ENCODE measurements at regions not wholly inside any gene's neighbourhood (a gene's known extent, or its start where the extent isn't known, plus 50 kb on each side); places are given as distances from the start of the nearest gene placed in this dataset.

- H3K4me3 ChIP-seq (ENCODE audit: low read depth, poor library complexity, severe bottlenecking): no peak overlapping the region
- no peak for DNase-seq (ENCODE audit: low spot score in 2 of 2)
- intact Hi-C loops (cut with DNase I; ENCODE audit: low total_unique reads): no loop called here
- no peak for TF ChIP-seq POLR2A (IDR thresholded peaks at IDR 0.05)
- no peak for TF ChIP-seq CTCF (IDR thresholded peaks at IDR 0.05)
- WGBS, 2 donors: 36 to 53% methylated on average over 1 of the region's 1 CpG
Observed at GRCh38 chr2:189960346-189960745, 102.2 kb downstream of the MSTN start.

GRCh38 chr2:189959450-189959849, 103.1 kb downstream of the MSTN start:
- DNase-seq (ENCODE audit: low spot score in 2 of 2): no peak
- no peak overlapping the region for H3K4me3 ChIP-seq (ENCODE audit: low read depth, poor library complexity, severe bottlenecking)
- TF ChIP-seq CTCF (IDR thresholded peaks at IDR 0.05) (no peak), POLR2A (IDR thresholded peaks at IDR 0.05) (no peak)
- intact Hi-C loops (cut with DNase I; ENCODE audit: low total_unique reads): no loop called here

- no peak for TF ChIP-seq CTCF (IDR thresholded peaks at IDR 0.05)
- TF ChIP-seq POLR2A (IDR thresholded peaks at IDR 0.05): no peak
- DNase-seq (ENCODE audit: low spot score in 2 of 2): no peak
- 58 to 60% methylated on average over 3 of the region's 3 CpGs for WGBS, 2 donors
- H3K4me3 ChIP-seq (ENCODE audit: low read depth, poor library complexity, severe bottlenecking): no peak overlapping the region
- intact Hi-C loops (cut with DNase I; ENCODE audit: low total_unique reads): no loop called here
Observed at GRCh38 chr2:189954989-189955388, 107.5 kb downstream of the MSTN start.

GRCh38 chr2:189952536-189953109, 109.9 kb downstream of the MSTN start:
- WGBS, 2 donors: 72 to 78% methylated on average over 3 of the region's 3 CpGs
- no peak overlapping the region for H3K4me3 ChIP-seq (ENCODE audit: low read depth, poor library complexity, severe bottlenecking)
- intact Hi-C loops (cut with DNase I; ENCODE audit: low total_unique reads): no loop called here
- DNase-seq (ENCODE audit: low spot score in 2 of 2): no peak
- TF ChIP-seq CTCF (IDR thresholded peaks at IDR 0.05): no peak
- TF ChIP-seq POLR2A (IDR thresholded peaks at IDR 0.05): no peak

GRCh38 chr2:189951791-189952535, 110.6 kb downstream of the MSTN start:
- 73 to 81% methylated on average over 2 of the region's 2 CpGs for WGBS, 2 donors
- H3K4me3 ChIP-seq (ENCODE audit: low read depth, poor library complexity, severe bottlenecking): no peak overlapping the region
- no peak for TF ChIP-seq CTCF (IDR thresholded peaks at IDR 0.05)
- TF ChIP-seq POLR2A (IDR thresholded peaks at IDR 0.05): no peak
- intact Hi-C loops (cut with DNase I; ENCODE audit: low total_unique reads): no loop called here
- DNase-seq (ENCODE audit: low spot score in 2 of 2): no peak

GRCh38 chr2:189943009-189943408, 119.5 kb downstream of the MSTN start:
- TF ChIP-seq POLR2A (IDR thresholded peaks at IDR 0.05): no peak
- no peak for TF ChIP-seq CTCF (IDR thresholded peaks at IDR 0.05)
- DNase-seq (ENCODE audit: low spot score in 2 of 2): no peak
- H3K4me3 ChIP-seq (ENCODE audit: low read depth, poor library complexity, severe bottlenecking): no peak overlapping the region
- intact Hi-C loops (cut with DNase I; ENCODE audit: low total_unique reads): no loop called here
